CD4-positive, CD25-positive, alpha-beta regulatory T cell (primary cell): ENCODE measurements at regions not wholly inside any gene's neighbourhood (a gene's known extent, or its start where the extent isn't known, plus 50 kb on each side); places are given as distances from the start of the nearest gene placed in this dataset.

Source experiments
- ATAC-seq, 2 donors: fragments of 150-1000 bp; cut with Tn5 transposase; one replicate each; pipeline ENCODE4 v1.10.0; 2021; ENCODE audit warnings: low read depth in 2 of 2, moderate number of reproducible peaks in 2 of 2, moderate library complexity in 1 of 2
- DNase-seq, 3 donors: peaks; one replicate each; pipeline versions ENCODE4 v3.0.0 to v3.0.0-alpha.2; 2012 to 2022; ENCODE audit warnings: mixed read lengths in 1 of 3
- H3K27ac ChIP-seq: one replicate; pipeline ENCODE4 v1.7.0; 2013; ENCODE audit warnings: mild to moderate bottlenecking, low read length; ENCODE audit not compliant: insufficient read depth, poor library complexity, severe bottlenecking
- H3K27me3 ChIP-seq: one replicate; pipeline ENCODE4 v1.7.0; 2013; ENCODE audit warnings: low read length; ENCODE audit not compliant: control insufficient read depth, insufficient read depth
- H3K36me3 ChIP-seq: one replicate; pipeline ENCODE4 v1.7.0; 2013; ENCODE audit warnings: mild to moderate bottlenecking, low read length, moderate library complexity; ENCODE audit not compliant: control insufficient read depth, insufficient read depth
- H3K4me1 ChIP-seq: 2 replicates; pipeline ENCODE4 v1.7.0; 2013; ENCODE audit warnings: mild to moderate bottlenecking, low read length; ENCODE audit not compliant: insufficient read depth, control insufficient read depth, poor library complexity, severe bottlenecking
- H3K4me3 ChIP-seq: one replicate; pipeline ENCODE4 v1.7.0; 2013; ENCODE audit warnings: low read depth, mild to moderate bottlenecking, low read length, moderate library complexity
- H3K9me3 ChIP-seq, 2 experiments: 1 replicate in 1 of 2; 2 replicates in 1 of 2; pipeline ENCODE4 v1.7.0; 2013; ENCODE audit warnings: low read length in 2 of 2, mild to moderate bottlenecking in 1 of 2, moderate library complexity in 1 of 2; ENCODE audit not compliant: control insufficient read depth in 2 of 2
- H3K27ac Mint-ChIP-seq, 3 donors: one replicate each; pipeline ENCODE4 v1.8.0; 2020 to 2022; ENCODE audit warnings: mild to moderate bottlenecking in 3 of 3, mixed read lengths in 3 of 3, moderate library complexity in 2 of 3
- H3K27me3 Mint-ChIP-seq: one replicate; pipeline ENCODE4 v1.8.0; 2022; ENCODE audit warnings: mild to moderate bottlenecking, mixed read lengths
- H3K36me3 Mint-ChIP-seq: one replicate; pipeline ENCODE4 v1.8.0; 2020; ENCODE audit warnings: mixed read lengths
- H3K4me1 Mint-ChIP-seq, 4 donors: one replicate each; pipeline ENCODE4 v1.8.0; 2020 to 2022; ENCODE audit warnings: mixed read lengths in 4 of 4, mild to moderate bottlenecking in 1 of 4
- H3K4me3 Mint-ChIP-seq, 4 donors: one replicate each; pipeline ENCODE4 v1.8.0; 2020 to 2022; ENCODE audit warnings: mild to moderate bottlenecking in 4 of 4, mixed read lengths in 4 of 4, moderate library complexity in 3 of 4
- H3K9me3 Mint-ChIP-seq, 7 donors: one replicate each; pipeline ENCODE4 v1.8.0; 2020 to 2022; ENCODE audit warnings: mixed read lengths in 7 of 7, mild to moderate bottlenecking in 3 of 7, moderate library complexity in 2 of 7

GRCh38 chr9:73667749-73668148 is 516.1 kb downstream of the ANXA1 start:
- Mint-ChIP-seq H3K4me3 (no peak overlapping the region), H3K9me3 (peaks cover 0 to 9% (median 3%) of the 10 kb centered on the region in 7 donors), H3K27ac (no peak overlapping the region), H3K27me3 (no peaks in the 10 kb centered on the region), H3K4me1 (no peaks in the 10 kb centered on the region), H3K36me3 (no peaks in the 10 kb centered on the region)
- Histone ChIP-seq H3K27me3 (no peaks in the 10 kb centered on the region), H3K36me3 (no peaks in the 10 kb centered on the region), H3K27ac (no peak overlapping the region), H3K4me1 (no peaks in the 10 kb centered on the region), H3K4me3 (no peak overlapping the region), H3K9me3 (no peaks in the 10 kb centered on the region)
- DNase-seq (no peak), ATAC-seq (no peak)

- no peaks in the 10 kb centered on the region for H3K36me3 Mint-ChIP-seq
- H3K9me3 ChIP-seq, result peaks cover 0 to 5% of the 10 kb centered on the region in 2 experiments
- no peaks in the 10 kb centered on the region for H3K27me3 Mint-ChIP-seq
- H3K4me3 Mint-ChIP-seq, result no peak overlapping the region
- H3K4me1 ChIP-seq, result no peaks in the 10 kb centered on the region
- H3K27ac ChIP-seq, result no peak overlapping the region
- ATAC-seq (no peak), DNase-seq (no peak)
- H3K36me3 ChIP-seq, result no peaks in the 10 kb centered on the region
- H3K27me3 ChIP-seq, result no peaks in the 10 kb centered on the region
- H3K4me3 ChIP-seq, result no peak overlapping the region
- H3K4me1 Mint-ChIP-seq, result no peaks in the 10 kb centered on the region
- peaks cover 0 to 14% (median 0%) of the 10 kb centered on the region in 7 donors for H3K9me3 Mint-ChIP-seq
- no peak overlapping the region for H3K27ac Mint-ChIP-seq
These were observed 529.2 kb downstream of the ANXA1 start for GRCh38 chr9:73680831-73681230.

GRCh38 chr9:73682789-73683188 is 531.1 kb downstream of the ANXA1 start:
- Histone ChIP-seq H3K9me3 (peaks cover 0 to 5% of the 10 kb centered on the region in 2 experiments), H3K27me3 (no peaks in the 10 kb centered on the region), H3K36me3 (no peaks in the 10 kb centered on the region), H3K4me3 (no peak overlapping the region), H3K4me1 (no peaks in the 10 kb centered on the region), H3K27ac (no peak overlapping the region)
- Mint-ChIP-seq H3K4me1 (no peaks in the 10 kb centered on the region), H3K4me3 (no peak overlapping the region), H3K36me3 (no peaks in the 10 kb centered on the region), H3K27me3 (no peaks in the 10 kb centered on the region), H3K27ac (no peak overlapping the region), H3K9me3 (peaks cover 0 to 13% (median 0%) of the 10 kb centered on the region in 7 donors)
- DNase-seq (no peak), ATAC-seq (no peak)

GRCh38 chr9:73683862-73684591 is 532.4 kb downstream of the ANXA1 start:
- no peak overlapping the region for H3K4me3 Mint-ChIP-seq
- no peak overlapping the region for H3K27ac ChIP-seq
- no peaks in the 10 kb centered on the region for H3K27me3 Mint-ChIP-seq
- no peaks in the 10 kb centered on the region for H3K27me3 ChIP-seq
- no peak for DNase-seq
- H3K9me3 ChIP-seq, result peaks cover 0 to 5% of the 10 kb centered on the region in 2 experiments
- H3K27ac Mint-ChIP-seq, result no peak overlapping the region
- no peaks in the 10 kb centered on the region for H3K36me3 ChIP-seq
- no peaks in the 10 kb centered on the region for H3K4me1 Mint-ChIP-seq
- no peaks in the 10 kb centered on the region for H3K4me1 ChIP-seq
- H3K9me3 Mint-ChIP-seq, result peaks cover 0 to 13% (median 0%) of the 10 kb centered on the region in 7 donors
- no peaks in the 10 kb centered on the region for H3K36me3 Mint-ChIP-seq
- ATAC-seq, result no peak
- no peak overlapping the region for H3K4me3 ChIP-seq

GRCh38 chr9:73684601-73685000 is 532.9 kb downstream of the ANXA1 start:
- H3K4me3 ChIP-seq, result no peak overlapping the region
- DNase-seq (no peak), ATAC-seq (no peak)
- Mint-ChIP-seq H3K27ac (no peak overlapping the region), H3K9me3 (peaks cover 0 to 10% (median 0%) of the 10 kb centered on the region in 7 donors), H3K27me3 (no peaks in the 10 kb centered on the region), H3K4me1 (no peaks in the 10 kb centered on the region), H3K36me3 (no peaks in the 10 kb centered on the region), H3K4me3 (no peak overlapping the region)
- no peaks in the 10 kb centered on the region for H3K4me1 ChIP-seq
- H3K36me3 ChIP-seq, result no peaks in the 10 kb centered on the region
- no peak overlapping the region for H3K27ac ChIP-seq
- peaks cover 0 to 5% of the 10 kb centered on the region in 2 experiments for H3K9me3 ChIP-seq
- no peaks in the 10 kb centered on the region for H3K27me3 ChIP-seq

- peaks cover 0 to 13% (median 3%) of the 10 kb centered on the region in 7 donors for H3K9me3 Mint-ChIP-seq
- H3K27me3 ChIP-seq, result no peaks in the 10 kb centered on the region
- H3K27ac Mint-ChIP-seq, result no peak overlapping the region
These were observed 534.1 kb downstream of the ANXA1 start for GRCh38 chr9:73685786-73686185.

GRCh38 chr9:73689051-73689870 is 537.6 kb downstream of the ANXA1 start:
- no peaks in the 10 kb centered on the region for H3K4me1 Mint-ChIP-seq
- no peaks in the 10 kb centered on the region for H3K27me3 Mint-ChIP-seq
- H3K9me3 ChIP-seq, result peaks cover 0 to 2% of the 10 kb centered on the region in 2 experiments
- no peak overlapping the region for H3K4me3 Mint-ChIP-seq
- ATAC-seq (no peak), DNase-seq (no peak)
- no peaks in the 10 kb centered on the region for H3K27me3 ChIP-seq
- H3K4me1 ChIP-seq, result no peaks in the 10 kb centered on the region
- no peaks in the 10 kb centered on the region for H3K36me3 ChIP-seq
- no peak overlapping the region for H3K27ac Mint-ChIP-seq
- H3K36me3 Mint-ChIP-seq, result no peaks in the 10 kb centered on the region
- no peak overlapping the region for H3K4me3 ChIP-seq
- peaks cover 0 to 12% (median 3%) of the 10 kb centered on the region in 7 donors for H3K9me3 Mint-ChIP-seq
- no peak overlapping the region for H3K27ac ChIP-seq

More at GRCh38 chr9:73685786-73686185, 534.1 kb downstream of the ANXA1 start:
- Histone ChIP-seq H3K27ac (no peak overlapping the region), H3K4me3 (no peak overlapping the region), H3K36me3 (no peaks in the 10 kb centered on the region), H3K9me3 (peaks cover 0 to 5% of the 10 kb centered on the region in 2 experiments), H3K4me1 (no peaks in the 10 kb centered on the region)
- DNase-seq, result no peak
- Mint-ChIP-seq H3K4me1 (no peaks in the 10 kb centered on the region), H3K36me3 (no peaks in the 10 kb centered on the region), H3K27me3 (no peaks in the 10 kb centered on the region), H3K4me3 (no peak overlapping the region)
- ATAC-seq, result no peak
